ENCODE measurements at regions not wholly inside any gene's neighbourhood (a gene's known extent, or its start where the extent isn't known, plus 50 kb on each side); places are given as distances from the start of the nearest gene placed in this dataset.
"Not testable (repeated sequence)": the region's sequence is repeated elsewhere in the genome, so short reads cannot be mapped to it uniquely, and the experiment has no call there.

DNA sequence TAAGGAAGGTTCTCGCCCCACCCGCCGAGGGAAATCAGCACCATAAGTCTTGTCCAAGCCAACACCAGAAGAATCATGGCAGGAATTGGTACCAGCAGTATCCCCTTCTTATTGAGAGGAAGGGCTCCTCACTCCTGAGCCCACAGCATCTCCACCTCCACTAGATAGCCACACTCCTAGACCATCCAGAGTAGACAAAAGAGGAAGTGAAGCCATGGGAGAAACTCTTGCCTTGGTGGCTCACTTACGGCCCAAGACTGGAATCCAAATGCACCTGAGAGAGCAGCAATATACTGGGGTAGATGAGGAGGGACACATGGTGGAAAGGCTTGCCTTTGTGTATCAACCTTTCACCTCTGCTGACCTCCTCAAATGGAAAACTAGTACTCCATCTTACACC lies 255.3 kb upstream of the PRKX start:
- H3K4me3 ChIP-seq (ENCODE audit: low read length), result no peak overlapping the region
- no peaks in the 10 kb centered on the region for H3K4me1 ChIP-seq (ENCODE audit: insufficient read depth, low read length)
- H3K9me3 ChIP-seq (ENCODE audit: low read depth, low read length), result no peaks in the 10 kb centered on the region
- H3K27me3 ChIP-seq (ENCODE audit: insufficient read depth, low read length), result no peaks in the 10 kb centered on the region

DNA sequence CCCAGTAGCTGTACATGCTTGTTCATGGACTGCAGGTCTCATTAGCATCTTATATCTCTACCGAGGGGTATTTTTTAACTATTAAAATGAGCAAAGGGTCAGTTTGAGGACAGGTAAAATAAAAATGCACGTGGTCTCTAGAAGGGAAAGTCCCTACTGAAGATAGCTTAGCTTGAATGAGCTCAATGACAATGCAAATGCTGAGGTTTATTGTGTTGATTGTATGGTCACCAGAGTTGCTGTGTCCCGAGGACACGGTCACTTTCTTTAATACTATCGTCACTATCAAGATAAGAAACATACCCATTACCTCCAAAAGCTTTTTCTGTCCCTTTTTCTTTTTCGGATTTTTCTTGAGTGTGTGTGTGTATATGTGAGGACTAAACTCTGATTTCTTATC lies 250.5 kb upstream of the PRKX start:
- no peaks in the 10 kb centered on the region for H3K4me1 ChIP-seq (ENCODE audit: insufficient read depth, low read length)
- no peak overlapping the region for H3K4me3 ChIP-seq (ENCODE audit: low read length)
- no peaks in the 10 kb centered on the region for H3K27me3 ChIP-seq (ENCODE audit: insufficient read depth, low read length)
- H3K9me3 ChIP-seq (ENCODE audit: low read depth, low read length), result no peaks in the 10 kb centered on the region

DNA sequence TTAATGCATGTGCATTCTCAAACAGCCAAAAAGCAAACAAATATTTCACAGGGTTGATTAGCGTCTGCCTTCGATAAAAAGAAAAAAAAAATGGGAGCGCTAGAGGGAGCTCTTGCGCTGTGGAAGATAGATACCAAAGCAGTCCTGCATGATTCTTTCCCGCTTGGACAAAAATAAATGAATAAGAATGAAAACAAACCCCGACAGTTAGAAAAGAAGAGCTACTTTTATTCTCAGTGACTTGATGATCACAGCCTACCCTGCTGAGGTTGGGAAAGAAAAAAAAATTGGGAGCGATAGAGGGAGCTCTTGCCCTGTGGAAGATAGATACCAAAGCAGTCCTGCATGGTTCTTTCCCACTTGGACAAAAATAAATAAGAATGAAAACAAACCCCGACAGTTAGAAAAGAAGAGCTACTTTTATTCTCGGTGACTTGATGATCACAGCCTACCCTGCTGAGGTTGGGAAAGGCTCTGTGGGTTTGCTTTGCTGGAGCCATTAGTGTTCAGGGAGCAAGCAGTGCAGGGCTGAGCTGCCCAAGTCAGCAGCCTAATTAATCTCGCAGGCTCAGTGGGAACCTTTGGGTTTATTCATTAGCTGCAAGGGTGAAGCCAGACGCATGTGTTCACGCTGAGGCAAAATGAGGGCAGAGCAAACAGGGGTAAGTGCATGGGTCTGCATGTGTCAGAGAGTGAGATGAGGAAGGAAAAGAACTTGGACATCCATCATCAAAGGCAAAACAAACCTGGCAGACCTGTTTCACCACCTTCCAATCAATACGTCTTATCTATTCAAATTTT lies 249.3 kb upstream of the PRKX start:
- H3K9me3 ChIP-seq (ENCODE audit: low read depth, low read length), result no peaks in the 10 kb centered on the region
- no peaks in the 10 kb centered on the region for H3K27me3 ChIP-seq (ENCODE audit: insufficient read depth, low read length)
- H3K4me1 ChIP-seq (ENCODE audit: insufficient read depth, low read length), result no peaks in the 10 kb centered on the region
- H3K4me3 ChIP-seq (ENCODE audit: low read length), result no peak overlapping the region

DNA sequence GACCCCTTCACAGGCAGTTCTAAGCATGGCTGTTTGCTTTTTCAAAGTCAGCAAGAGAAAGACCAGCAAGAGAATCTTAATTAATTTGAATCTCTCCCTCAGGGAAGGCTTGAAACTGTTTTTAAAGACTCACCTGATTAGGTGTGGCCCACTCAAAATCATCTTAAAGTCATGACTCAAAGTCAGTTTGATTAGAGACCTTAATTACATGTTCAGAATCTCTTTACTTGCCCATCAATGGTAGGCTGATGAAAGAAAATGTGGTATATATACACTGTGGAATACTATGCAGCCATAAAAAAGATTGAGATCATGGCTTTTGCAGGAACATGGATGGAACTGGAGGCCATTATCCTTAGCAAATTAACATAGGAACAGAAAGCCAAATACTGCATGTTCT lies 247.5 kb upstream of the PRKX start:
- Histone ChIP-seq H3K4me1 (ENCODE audit: insufficient read depth, low read length) (no peaks in the 10 kb centered on the region), H3K4me3 (ENCODE audit: low read length) (no peak overlapping the region), H3K9me3 (ENCODE audit: low read depth, low read length) (no peaks in the 10 kb centered on the region), H3K27me3 (ENCODE audit: insufficient read depth, low read length) (no peaks in the 10 kb centered on the region)

DNA sequence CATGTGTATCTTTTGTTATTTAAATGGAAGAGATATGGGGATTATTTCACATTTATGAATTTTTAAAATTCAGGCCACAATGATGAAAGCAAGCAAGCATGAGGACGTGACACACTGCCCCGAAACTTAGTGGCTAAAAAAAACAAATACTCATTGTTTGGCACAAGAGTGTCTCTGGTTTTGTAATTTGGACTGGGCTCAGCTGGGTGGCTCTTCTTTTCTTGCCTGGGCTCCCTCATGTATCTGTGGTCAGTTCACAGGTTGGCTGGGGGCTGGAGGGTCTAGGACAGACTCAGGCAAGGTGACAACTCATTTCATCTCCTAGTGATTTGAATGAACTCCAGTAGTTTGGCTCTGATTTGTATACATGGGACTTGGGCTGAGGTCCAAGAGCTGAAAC lies 238.4 kb upstream of the PRKX start:
- H3K4me3 ChIP-seq (ENCODE audit: low read length), result no peak overlapping the region
- H3K4me1 ChIP-seq (ENCODE audit: insufficient read depth, low read length), result no peaks in the 10 kb centered on the region
- H3K27me3 ChIP-seq (ENCODE audit: insufficient read depth, low read length), result no peaks in the 10 kb centered on the region
- H3K9me3 ChIP-seq (ENCODE audit: low read depth, low read length), result no peaks in the 10 kb centered on the region

DNA sequence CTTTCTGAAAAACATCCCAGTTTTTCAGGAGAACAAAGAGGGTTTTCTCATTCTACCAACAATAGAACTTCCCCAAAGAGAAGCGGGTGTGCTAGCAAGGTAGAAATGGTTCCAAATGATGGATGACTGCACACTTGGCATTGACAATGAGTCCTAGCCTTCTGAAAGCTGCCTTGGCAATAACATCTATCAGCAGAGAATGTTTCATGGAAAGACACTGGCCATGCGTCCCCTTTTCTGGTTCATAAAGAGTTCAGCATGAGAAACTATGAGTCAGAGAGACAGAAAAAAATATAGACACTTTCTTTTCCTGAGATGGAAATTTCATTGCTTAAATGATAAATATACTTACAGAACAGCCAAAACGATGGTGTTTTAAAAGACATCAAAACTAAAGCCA lies 236.9 kb upstream of the PRKX start:
- Histone ChIP-seq H3K9me3 (ENCODE audit: low read depth, low read length) (no peaks in the 10 kb centered on the region), H3K4me3 (ENCODE audit: low read length) (no peak overlapping the region), H3K27me3 (ENCODE audit: insufficient read depth, low read length) (no peaks in the 10 kb centered on the region), H3K4me1 (ENCODE audit: insufficient read depth, low read length) (no peaks in the 10 kb centered on the region)

DNA sequence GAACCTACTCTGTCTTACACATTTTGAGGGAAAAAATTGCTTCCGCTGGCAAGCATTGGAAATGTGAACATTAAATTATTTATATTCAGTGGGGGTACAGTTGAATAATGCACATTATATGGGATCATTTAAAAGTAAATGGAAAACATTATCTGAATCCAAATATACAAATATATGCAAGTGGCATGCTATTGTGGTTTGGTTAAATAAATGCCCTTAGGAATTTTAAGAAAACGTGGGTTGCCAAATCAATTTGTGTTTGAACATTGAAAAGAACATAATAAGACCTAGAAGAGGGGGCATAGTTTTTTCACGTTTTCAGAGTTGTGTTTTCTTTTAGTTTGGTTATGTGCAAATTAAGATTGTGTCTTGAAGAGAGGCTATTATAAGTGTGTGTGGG lies 230.5 kb upstream of the PRKX start:
- no peaks in the 10 kb centered on the region for H3K27me3 ChIP-seq (ENCODE audit: insufficient read depth, low read length)
- no peaks in the 10 kb centered on the region for H3K4me1 ChIP-seq (ENCODE audit: insufficient read depth, low read length)
- no peaks in the 10 kb centered on the region for H3K9me3 ChIP-seq (ENCODE audit: low read depth, low read length)
- no peak overlapping the region for H3K4me3 ChIP-seq (ENCODE audit: low read length)

DNA sequence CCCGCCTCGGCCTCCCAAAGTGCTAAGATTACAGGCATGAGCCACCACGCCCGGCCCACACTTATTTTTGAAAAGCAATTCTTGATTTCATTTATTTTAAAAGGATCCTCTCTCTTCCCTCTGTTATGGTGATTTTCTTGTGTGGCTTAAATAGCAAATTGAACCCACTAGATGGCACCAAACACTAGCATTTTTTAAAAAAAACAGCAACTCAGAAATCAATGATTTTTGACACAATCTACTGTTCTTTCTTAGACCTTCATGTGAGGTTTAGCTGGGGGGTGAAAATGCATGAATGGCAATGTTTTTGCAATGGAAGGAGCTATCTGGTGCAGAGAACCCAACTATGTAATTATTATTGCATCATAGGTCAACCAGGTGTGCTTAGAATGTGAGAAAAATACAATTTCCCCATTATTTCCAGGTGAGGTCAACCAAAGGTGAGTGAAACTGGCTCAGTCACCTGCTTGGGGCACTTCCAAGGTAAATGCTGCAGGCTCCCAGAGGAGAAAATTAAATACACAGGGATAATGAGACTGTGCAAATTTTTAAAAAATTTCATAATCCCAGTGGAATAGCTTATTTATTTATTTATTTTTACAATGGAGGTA lies 226.7 kb upstream of the PRKX start:
- Histone ChIP-seq H3K27me3 (ENCODE audit: insufficient read depth, low read length) (no peaks in the 10 kb centered on the region), H3K4me1 (ENCODE audit: insufficient read depth, low read length) (no peaks in the 10 kb centered on the region), H3K9me3 (ENCODE audit: low read depth, low read length) (no peaks in the 10 kb centered on the region), H3K4me3 (ENCODE audit: low read length) (no peak overlapping the region)

DNA sequence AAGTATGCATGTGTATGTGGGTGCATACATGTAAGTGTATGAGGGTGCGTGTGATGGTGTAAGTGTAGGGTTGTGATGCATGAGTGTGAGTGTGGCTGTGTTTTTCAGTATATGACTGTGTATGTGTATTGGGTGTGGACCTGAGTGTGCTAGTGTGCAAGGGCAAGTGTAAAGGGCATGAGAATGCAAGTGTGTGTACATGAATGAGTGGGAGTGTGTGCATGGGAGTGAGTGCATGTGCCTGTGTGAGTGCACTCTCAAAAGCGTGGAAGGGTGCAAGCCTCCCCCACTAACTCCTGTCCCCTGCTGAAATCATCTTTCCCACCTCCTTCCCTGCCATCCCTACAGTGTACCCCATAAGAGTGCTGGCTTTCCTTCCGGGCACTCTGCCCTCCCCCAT lies 225.1 kb upstream of the PRKX start:
- no peaks in the 10 kb centered on the region for H3K27me3 ChIP-seq (ENCODE audit: insufficient read depth, low read length)
- H3K4me3 ChIP-seq (ENCODE audit: low read length), result no peak overlapping the region
- no peaks in the 10 kb centered on the region for H3K9me3 ChIP-seq (ENCODE audit: low read depth, low read length)

DNA sequence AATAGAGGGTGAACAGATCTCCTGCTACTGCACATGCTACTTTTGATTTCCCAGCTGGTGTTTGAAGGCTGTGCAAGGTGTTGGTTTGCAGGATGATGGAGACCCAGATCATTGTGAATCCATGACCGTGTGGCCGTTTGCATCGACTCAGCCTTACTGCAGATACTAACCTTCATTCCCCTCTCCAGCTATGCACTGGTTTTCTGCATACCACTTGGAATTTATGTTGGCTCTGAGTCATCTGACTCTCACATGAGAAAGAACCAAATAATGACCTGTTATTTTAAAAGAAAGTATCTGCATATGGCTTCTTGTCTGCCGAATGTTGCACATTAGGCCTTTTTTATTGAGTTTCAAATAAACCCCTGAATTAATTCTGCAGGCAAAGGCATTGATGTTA lies 221.7 kb upstream of the PRKX start:
- H3K4me1 ChIP-seq (ENCODE audit: insufficient read depth, low read length), result not testable (repeated sequence)

More for the DNA sequence above, 225.1 kb upstream of the PRKX start:
- no peaks in the 10 kb centered on the region for H3K4me1 ChIP-seq (ENCODE audit: insufficient read depth, low read length)

DNA sequence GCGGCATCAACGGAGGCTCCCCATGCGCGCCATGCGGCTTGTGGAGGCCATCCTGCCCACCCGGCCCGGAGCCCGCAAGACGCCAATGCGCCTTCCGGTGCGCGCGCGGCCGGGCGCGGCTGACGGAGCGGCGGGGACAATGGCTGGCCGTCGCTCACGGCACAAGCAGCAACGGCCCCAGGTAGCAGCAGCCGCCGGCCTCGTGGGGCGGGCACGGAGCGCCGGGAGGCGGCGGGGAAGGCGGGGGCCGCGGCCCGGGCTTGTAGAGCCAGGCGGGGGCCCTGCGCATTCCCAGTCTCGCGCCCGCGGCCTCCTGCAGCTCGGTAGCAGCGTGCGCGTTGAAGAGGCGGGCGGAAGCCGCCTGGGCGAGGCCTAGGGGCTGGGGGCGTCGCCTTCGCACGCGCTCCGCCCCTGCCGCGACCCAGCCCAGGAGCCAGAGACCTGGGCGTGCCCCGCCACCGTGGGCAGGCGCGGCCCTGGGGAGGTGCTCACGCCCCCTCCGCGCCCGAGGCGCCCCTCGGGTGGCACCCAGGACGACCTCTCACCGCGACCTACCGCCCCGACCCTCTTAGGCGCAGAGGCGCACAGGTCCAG lies 207.1 kb upstream of the PRKX start:
- not testable (repeated sequence) for H3K27me3 ChIP-seq (ENCODE audit: insufficient read depth, low read length)

More for the DNA sequence above, 221.7 kb upstream of the PRKX start:
- not testable (repeated sequence) for H3K27me3 ChIP-seq (ENCODE audit: insufficient read depth, low read length); H3K9me3 ChIP-seq (ENCODE audit: low read depth, low read length); H3K4me3 ChIP-seq (ENCODE audit: low read length)

DNA sequence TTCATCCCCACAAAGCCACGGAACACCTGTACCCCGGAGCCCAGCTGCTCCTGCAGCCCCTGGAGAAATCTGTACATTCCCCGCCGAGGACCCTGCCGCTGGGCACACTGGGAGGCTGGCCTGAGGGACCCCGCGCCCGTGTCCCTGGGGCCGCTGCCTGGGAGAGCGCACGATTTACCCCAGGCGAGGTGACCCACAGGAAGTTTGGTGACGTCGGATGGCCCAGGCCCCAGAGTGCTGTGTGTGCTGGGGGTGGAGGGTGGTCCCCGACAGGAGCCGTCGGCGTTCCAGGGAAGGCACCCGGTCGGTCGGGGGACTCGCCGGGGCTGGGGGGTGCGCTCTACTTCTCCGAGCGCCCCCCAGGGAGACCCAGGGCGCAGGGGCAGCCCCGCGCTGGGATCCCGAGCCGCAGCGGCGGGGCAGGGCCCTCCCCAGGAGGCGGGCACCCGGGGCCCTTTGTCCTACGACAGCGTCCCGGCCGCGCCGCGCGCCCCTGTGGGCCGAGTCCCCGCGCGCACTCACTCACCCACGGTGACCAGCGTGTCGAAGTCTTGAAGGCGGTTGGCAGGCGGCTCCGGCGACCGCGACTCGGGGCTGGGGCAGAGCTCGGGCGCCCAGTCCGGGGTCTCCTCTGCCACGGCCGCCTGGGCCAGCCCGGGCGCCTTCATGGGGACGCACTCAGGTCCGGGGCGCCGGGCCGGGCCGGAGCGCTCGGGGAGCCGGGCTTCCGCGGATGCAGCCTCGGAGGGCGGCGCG lies 206.4 kb upstream of the PRKX start:
- not testable (repeated sequence) for H3K4me3 ChIP-seq (ENCODE audit: low read length); H3K4me1 ChIP-seq (ENCODE audit: insufficient read depth, low read length); H3K9me3 ChIP-seq (ENCODE audit: low read depth, low read length); H3K27me3 ChIP-seq (ENCODE audit: insufficient read depth, low read length)

More for the DNA sequence above, 207.1 kb upstream of the PRKX start:
- not testable (repeated sequence) for H3K9me3 ChIP-seq (ENCODE audit: low read depth, low read length); H3K4me1 ChIP-seq (ENCODE audit: insufficient read depth, low read length); H3K4me3 ChIP-seq (ENCODE audit: low read length)

DNA sequence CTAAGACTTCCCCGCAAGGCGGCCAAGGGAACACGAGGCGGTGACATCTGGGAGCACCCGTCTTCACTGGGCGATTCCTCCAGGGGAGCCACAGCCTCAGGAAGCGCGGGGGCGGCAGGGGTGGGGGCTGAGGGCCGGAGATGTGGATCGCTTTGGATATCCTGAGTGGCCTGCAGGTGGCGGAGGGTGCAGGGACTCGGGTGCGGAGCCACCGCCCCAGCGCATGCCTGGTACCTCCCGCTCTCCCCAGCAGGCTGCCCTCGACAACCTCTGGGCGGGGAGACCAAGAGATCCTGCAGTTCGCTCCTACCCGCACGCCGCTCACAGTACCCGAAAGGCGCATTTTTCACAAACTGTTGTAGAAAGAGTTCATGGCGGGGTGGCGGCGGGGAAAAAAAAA lies 201.4 kb upstream of the PRKX start:
- not testable (repeated sequence) for H3K4me3 ChIP-seq (ENCODE audit: low read length); H3K9me3 ChIP-seq (ENCODE audit: low read depth, low read length); H3K27me3 ChIP-seq (ENCODE audit: insufficient read depth, low read length); H3K4me1 ChIP-seq (ENCODE audit: insufficient read depth, low read length)

DNA sequence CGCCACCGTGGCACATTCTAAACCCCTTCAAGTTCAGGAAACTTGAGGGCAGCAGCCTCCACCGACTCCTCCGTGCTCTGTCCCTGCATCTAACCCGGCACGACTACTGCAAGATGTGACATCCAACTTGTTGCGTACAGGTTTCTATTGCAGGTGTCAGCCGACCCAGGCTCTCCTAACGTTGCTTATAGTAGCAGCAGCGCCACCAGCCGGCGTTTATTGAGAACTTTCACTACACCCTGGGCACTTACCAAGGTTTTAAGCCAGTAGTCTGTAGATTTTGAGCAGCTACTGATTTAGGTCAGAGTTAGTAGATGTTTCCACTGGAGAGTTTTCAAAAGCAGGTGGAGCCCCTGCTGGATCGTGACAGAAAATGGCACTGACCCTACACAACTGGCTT lies 200.6 kb upstream of the PRKX start:
- not testable (repeated sequence) for H3K4me3 ChIP-seq (ENCODE audit: low read length); H3K9me3 ChIP-seq (ENCODE audit: low read depth, low read length); H3K4me1 ChIP-seq (ENCODE audit: insufficient read depth, low read length); H3K27me3 ChIP-seq (ENCODE audit: insufficient read depth, low read length)

DNA sequence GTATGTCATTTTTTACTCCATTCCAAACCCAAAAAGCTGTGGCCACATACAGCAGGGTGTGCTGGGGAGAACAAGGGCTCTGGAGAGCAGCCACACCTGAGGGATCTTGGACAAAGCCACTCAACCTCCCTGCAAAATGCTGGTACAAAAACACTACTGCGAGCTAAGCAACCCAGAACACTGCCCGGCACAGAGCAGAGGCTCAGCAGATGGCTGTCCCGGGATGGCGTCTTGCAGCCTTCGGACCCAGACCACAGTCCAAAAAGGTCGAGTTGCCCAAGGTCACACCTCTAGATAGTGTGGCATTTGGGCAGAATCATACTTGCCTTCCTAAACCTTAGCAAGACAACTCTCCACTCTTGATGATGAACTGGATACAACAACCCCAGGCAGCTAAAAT lies 197.6 kb upstream of the PRKX start:
- not testable (repeated sequence) for H3K27me3 ChIP-seq (ENCODE audit: insufficient read depth, low read length); H3K9me3 ChIP-seq (ENCODE audit: low read depth, low read length); H3K4me1 ChIP-seq (ENCODE audit: insufficient read depth, low read length); H3K4me3 ChIP-seq (ENCODE audit: low read length)

Measured in mononuclear cell (primary cell).